ENCODE measurements at regions not wholly inside any gene's neighbourhood (a gene's known extent, or its start where the extent isn't known, plus 50 kb on each side); places are given as distances from the start of the nearest gene placed in this dataset.

- TF ChIP-seq CHD7 (IDR thresholded peaks at IDR 0.05; ENCODE audit: insufficient replicate concordance, low read length) (no peak), GTF2F1 (IDR thresholded peaks at IDR 0.05; ENCODE audit: borderline replicate concordance, low read depth, low read length) (no peak), SP4 (IDR thresholded peaks at IDR 0.05; ENCODE audit: low read length) (no peak), RXRA (IDR thresholded peaks at IDR 0.05; ENCODE audit: insufficient read depth, low read depth, low read length) (no peak), HDAC2 (IDR thresholded peaks at IDR 0.05; ENCODE audit: borderline replicate concordance in 1 of 2, low read depth in 2 of 2, low read length in 2 of 2) (no peak), MAFK (IDR thresholded peaks at IDR 0.05; ENCODE audit: low read depth, low read length) (no peak), JUN (IDR thresholded peaks at IDR 0.05; ENCODE audit: low read depth, low read length) (no peak), SP1 (IDR thresholded peaks at IDR 0.05; ENCODE audit: low read depth, low read length) (no peak)
- TF ChIP-seq, protein P1, sequence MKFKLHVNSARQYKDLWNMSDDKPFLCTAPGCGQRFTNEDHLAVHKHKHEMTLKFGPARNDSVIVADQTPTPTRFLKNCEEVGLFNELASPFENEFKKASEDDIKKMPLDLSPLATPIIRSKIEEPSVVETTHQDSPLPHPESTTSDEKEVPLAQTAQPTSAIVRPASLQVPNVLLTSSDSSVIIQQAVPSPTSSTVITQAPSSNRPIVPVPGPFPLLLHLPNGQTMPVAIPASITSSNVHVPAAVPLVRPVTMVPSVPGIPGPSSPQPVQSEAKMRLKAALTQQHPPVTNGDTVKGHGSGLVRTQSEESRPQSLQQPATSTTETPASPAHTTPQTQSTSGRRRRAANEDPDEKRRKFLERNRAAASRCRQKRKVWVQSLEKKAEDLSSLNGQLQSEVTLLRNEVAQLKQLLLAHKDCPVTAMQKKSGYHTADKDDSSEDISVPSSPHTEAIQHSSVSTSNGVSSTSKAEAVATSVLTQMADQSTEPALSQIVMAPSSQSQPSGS (IDR thresholded peaks at IDR 0.05; ENCODE audit: low read length): no peak
Measured at GRCh38 chr1:214761030-214761429, 158.0 kb downstream of the CENPF start (continued).
